DOHH2 (cell line): ENCODE measurements at regions not wholly inside any gene's neighbourhood (a gene's known extent, or its start where the extent isn't known, plus 50 kb on each side); places are given as distances from the start of the nearest gene placed in this dataset.

ENCODE experiments used
- EZH2phosphoT487 ChIP-seq: fragments of 200-600 bp; sonication (generic); IDR thresholded peaks from 2 replicates; pipeline ENCODE4 v1.6.1; 2017; ENCODE audit warnings: borderline replicate concordance, mild to moderate bottlenecking, antibody characterized with exemption, low read length, moderate library complexity, mixed read lengths
- TF ChIP-seq, protein P1 (sequence below): fragments of 200-600 bp; sonication (generic); IDR thresholded peaks from one replicate; pipeline ENCODE4 v1.5.1; 2014; ENCODE audit warnings: antibody characterized with exemption, mild to moderate bottlenecking, low read depth, low read length; ENCODE audit not compliant: poor library complexity, severe bottlenecking

DNA sequence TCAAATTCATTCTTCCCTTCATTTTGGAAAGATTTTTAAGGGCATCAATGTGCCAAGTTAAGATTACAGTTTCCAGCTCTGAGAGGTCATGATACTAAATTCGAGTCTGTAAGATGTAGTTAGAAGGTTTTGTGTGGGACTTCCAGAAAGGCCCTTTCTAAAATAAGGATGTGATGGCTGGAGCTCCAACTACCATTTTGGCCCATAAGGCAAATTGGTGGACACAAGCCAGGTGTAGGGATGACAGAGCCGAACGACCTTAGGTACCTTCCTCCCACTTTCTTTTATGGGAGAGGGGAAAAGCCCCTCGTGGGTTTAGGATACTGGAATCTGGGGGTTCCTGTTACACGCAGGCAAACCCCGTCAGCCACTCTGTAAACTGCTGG is 54.3 kb upstream of the PTPDC1 start:
- TF ChIP-seq, protein P1, sequence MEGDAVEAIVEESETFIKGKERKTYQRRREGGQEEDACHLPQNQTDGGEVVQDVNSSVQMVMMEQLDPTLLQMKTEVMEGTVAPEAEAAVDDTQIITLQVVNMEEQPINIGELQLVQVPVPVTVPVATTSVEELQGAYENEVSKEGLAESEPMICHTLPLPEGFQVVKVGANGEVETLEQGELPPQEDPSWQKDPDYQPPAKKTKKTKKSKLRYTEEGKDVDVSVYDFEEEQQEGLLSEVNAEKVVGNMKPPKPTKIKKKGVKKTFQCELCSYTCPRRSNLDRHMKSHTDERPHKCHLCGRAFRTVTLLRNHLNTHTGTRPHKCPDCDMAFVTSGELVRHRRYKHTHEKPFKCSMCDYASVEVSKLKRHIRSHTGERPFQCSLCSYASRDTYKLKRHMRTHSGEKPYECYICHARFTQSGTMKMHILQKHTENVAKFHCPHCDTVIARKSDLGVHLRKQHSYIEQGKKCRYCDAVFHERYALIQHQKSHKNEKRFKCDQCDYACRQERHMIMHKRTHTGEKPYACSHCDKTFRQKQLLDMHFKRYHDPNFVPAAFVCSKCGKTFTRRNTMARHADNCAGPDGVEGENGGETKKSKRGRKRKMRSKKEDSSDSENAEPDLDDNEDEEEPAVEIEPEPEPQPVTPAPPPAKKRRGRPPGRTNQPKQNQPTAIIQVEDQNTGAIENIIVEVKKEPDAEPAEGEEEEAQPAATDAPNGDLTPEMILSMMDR: no peak
- no peak for TF ChIP-seq EZH2phosphoT487
